Nephron progenitor cell (in vitro differentiated cells): ENCODE measurements at regions not wholly inside any gene's neighbourhood (a gene's known extent, or its start where the extent isn't known, plus 50 kb on each side); places are given as distances from the start of the nearest gene placed in this dataset.

Source experiments
- DNase-seq: peaks from one replicate; pipeline ENCODE4 v3.0.0; 2021
- H3K27ac Mint-ChIP-seq: 2 replicates; pipeline ENCODE4 v1.8.0; 2021; ENCODE audit warnings: mild to moderate bottlenecking, moderate library complexity, mixed read lengths
- H3K27me3 Mint-ChIP-seq: 2 replicates; pipeline ENCODE4 v1.8.0; 2021; ENCODE audit warnings: mild to moderate bottlenecking, low read depth, mixed read lengths; ENCODE audit not compliant: poor library complexity
- H3K36me3 Mint-ChIP-seq: 2 replicates; pipeline ENCODE4 v1.8.0; 2021; ENCODE audit warnings: low read depth, mixed read lengths
- H3K4me1 Mint-ChIP-seq: 2 replicates; pipeline ENCODE4 v1.8.0; 2021; ENCODE audit warnings: mixed read lengths
- H3K4me3 Mint-ChIP-seq: 2 replicates; pipeline ENCODE4 v1.8.0; 2021; ENCODE audit warnings: mild to moderate bottlenecking, moderate library complexity, mixed read lengths
- H3K9me3 Mint-ChIP-seq: 2 replicates; pipeline ENCODE4 v1.8.0; 2021; ENCODE audit warnings: mild to moderate bottlenecking, moderate library complexity, mixed read lengths
- CTCF ChIP-seq: fragments of 200-600 bp; sonication (generic); IDR thresholded peaks from 2 replicates; pipeline ENCODE4 v1.5.0; 2021; ENCODE audit warnings: antibody characterized with exemption

- H3K9me3 Mint-ChIP-seq, result no peaks in the 10 kb centered on the region
- DNase-seq, result no peak
- H3K4me1 Mint-ChIP-seq, result peaks cover 15% of the 10 kb centered on the region
- no peak overlapping the region for H3K27ac Mint-ChIP-seq
- no peaks in the 10 kb centered on the region for H3K27me3 Mint-ChIP-seq
- no peak for TF ChIP-seq CTCF
- no peaks in the 10 kb centered on the region for H3K36me3 Mint-ChIP-seq
- no peak overlapping the region for H3K4me3 Mint-ChIP-seq
Measured at GRCh38 chr1:94736549-94736948, 83.6 kb upstream of the SLC44A3 start.

- TF ChIP-seq CTCF, result no peak
- Mint-ChIP-seq H3K4me1 (peaks cover 15% of the 10 kb centered on the region), H3K4me3 (no peak overlapping the region), H3K27me3 (no peaks in the 10 kb centered on the region), H3K27ac (no peak overlapping the region), H3K36me3 (no peaks in the 10 kb centered on the region), H3K9me3 (no peaks in the 10 kb centered on the region)
- DNase-seq, result no peak
Measured at GRCh38 chr1:94736073-94736472, 84.1 kb upstream of the SLC44A3 start.

- Mint-ChIP-seq H3K36me3 (no peaks in the 10 kb centered on the region), H3K27ac (peak overlapping the region; percentile 93), H3K4me1 (peaks cover 15% of the 10 kb centered on the region), H3K9me3 (no peaks in the 10 kb centered on the region), H3K27me3 (no peaks in the 10 kb centered on the region), H3K4me3 (no peak overlapping the region)
- DNase-seq, result no peak
- TF ChIP-seq CTCF, result no peak
Measured at GRCh38 chr1:94734963-94735901, 84.9 kb upstream of the SLC44A3 start.

- no peaks in the 10 kb centered on the region for H3K9me3 Mint-ChIP-seq
- H3K36me3 Mint-ChIP-seq, result no peaks in the 10 kb centered on the region
- H3K27me3 Mint-ChIP-seq, result no peaks in the 10 kb centered on the region
- H3K27ac Mint-ChIP-seq, result no peak overlapping the region
- DNase-seq, result no peak
- no peak overlapping the region for H3K4me3 Mint-ChIP-seq
- no peak for TF ChIP-seq CTCF
- H3K4me1 Mint-ChIP-seq, result peaks cover 15% of the 10 kb centered on the region
Measured at GRCh38 chr1:94731891-94732290, 88.3 kb upstream of the SLC44A3 start.

- Mint-ChIP-seq H3K4me3 (no peak overlapping the region), H3K27ac (no peak overlapping the region), H3K9me3 (no peaks in the 10 kb centered on the region), H3K36me3 (no peaks in the 10 kb centered on the region), H3K4me1 (peaks cover 10% of the 10 kb centered on the region), H3K27me3 (peaks cover 2% of the 10 kb centered on the region)
- DNase-seq, result no peak
- no peak for TF ChIP-seq CTCF
Measured at GRCh38 chr1:94730450-94730849, 89.7 kb upstream of the SLC44A3 start.

GRCh38 chr1:94729267-94729666 is 90.9 kb upstream of the SLC44A3 start:
- no peaks in the 10 kb centered on the region for H3K9me3 Mint-ChIP-seq
- no peak overlapping the region for H3K27ac Mint-ChIP-seq
- H3K36me3 Mint-ChIP-seq, result no peaks in the 10 kb centered on the region
- TF ChIP-seq CTCF, result no peak
- H3K4me3 Mint-ChIP-seq, result no peak overlapping the region
- no peaks in the 10 kb centered on the region for H3K4me1 Mint-ChIP-seq
- H3K27me3 Mint-ChIP-seq, result peaks cover 2% of the 10 kb centered on the region
- DNase-seq, result no peak
